ENCODE measurements at regions not wholly inside any gene's neighbourhood (a gene's known extent, or its start where the extent isn't known, plus 50 kb on each side); places are given as distances from the start of the nearest gene placed in this dataset.
A peak's percentile ranks its signal among the peaks of the same experiment; 100 is the strongest.
"Not testable (repeated sequence)": the region's sequence is repeated elsewhere in the genome, so short reads cannot be mapped to it uniquely, and the experiment has no call there.

- intact Hi-C loops (cut with DNase I); DNase-seq; H3K4me1 ChIP-seq; H3K27me3 ChIP-seq (ENCODE audit: insufficient read depth in 3 of 3, low read length in 2 of 3); H3K36me3 ChIP-seq (ENCODE audit: insufficient read depth in 1 of 2, low read depth in 1 of 2); H3K27ac ChIP-seq; H3K9me3 ChIP-seq: not testable (repeated sequence)
- ATAC-seq = peak in 3 of 4 donors; percentile 7 to 18 (median 13)
- 3 to 17% (median 12%) methylated on average over 9 to 16 of the region's 64 CpGs for WGBS, 3 donors
- H3K4me3 ChIP-seq = peak overlapping the region; percentile 44
Measured at GRCh38 chr3:195635262-195635873, 51.6 kb upstream of the APOD start.

DNA sequence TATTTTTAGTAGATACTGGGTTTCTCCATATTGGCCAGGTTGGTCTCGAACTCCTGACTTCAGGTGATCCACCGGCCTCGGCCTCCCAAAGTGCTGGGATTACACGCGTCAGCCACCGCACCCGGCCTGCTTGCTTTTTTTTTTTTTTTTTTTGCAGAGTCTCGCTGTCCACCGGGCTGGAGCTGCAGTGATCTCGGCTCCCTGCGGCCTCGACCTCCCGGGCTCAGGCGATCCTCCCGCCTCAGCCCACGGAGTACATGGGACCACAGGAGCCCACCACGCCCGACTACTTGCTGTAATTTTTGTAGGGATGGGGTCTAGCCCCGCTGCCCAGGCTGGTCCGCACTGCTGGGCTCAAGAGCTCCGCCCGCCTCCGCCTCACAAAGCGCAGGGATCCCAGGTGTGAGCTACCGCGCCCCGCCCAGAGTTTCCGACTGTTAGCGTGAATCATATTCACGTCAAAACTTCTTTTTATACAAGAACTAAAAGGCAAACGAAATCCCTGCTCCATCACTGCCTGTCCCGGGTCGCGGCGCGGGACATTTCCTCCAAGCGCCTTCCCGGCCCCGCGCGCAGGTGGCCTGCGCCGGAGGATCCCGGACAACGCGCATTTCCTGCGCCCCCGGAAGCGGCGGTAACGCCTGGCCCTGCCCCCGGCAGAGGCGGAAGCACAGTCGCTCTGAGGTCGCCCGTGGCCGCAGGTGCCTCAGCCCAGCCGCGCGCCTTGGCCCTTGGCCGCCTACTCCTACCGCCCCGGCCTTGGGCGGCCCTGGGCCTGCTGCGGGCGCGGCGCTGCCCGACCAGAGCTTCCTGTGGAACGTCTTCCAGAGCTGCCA lies 50.9 kb upstream of the APOD start:
- H3K36me3 ChIP-seq (ENCODE audit: insufficient read depth in 1 of 2, low read depth in 1 of 2); H3K4me1 ChIP-seq; DNase-seq; H3K27me3 ChIP-seq (ENCODE audit: insufficient read depth in 3 of 3, low read length in 2 of 3); H3K9me3 ChIP-seq; intact Hi-C loops (cut with DNase I): not testable (repeated sequence)
- 0% methylated on average over 8 to 14 of the region's 70 CpGs; no CpG with 5 or more reads in 1 of the 3 donors for whole genome bisulfite sequencing, 3 donors
- peak overlapping the region; percentile 66 for H3K4me3 ChIP-seq
- ATAC-seq = peak; percentile 99 to 100 (median 100)
- peak overlapping the region; percentile 69 for H3K27ac ChIP-seq
